ENCODE measurements at regions not wholly inside any gene's neighbourhood (a gene's known extent, or its start where the extent isn't known, plus 50 kb on each side); places are given as distances from the start of the nearest gene placed in this dataset.

DNA sequence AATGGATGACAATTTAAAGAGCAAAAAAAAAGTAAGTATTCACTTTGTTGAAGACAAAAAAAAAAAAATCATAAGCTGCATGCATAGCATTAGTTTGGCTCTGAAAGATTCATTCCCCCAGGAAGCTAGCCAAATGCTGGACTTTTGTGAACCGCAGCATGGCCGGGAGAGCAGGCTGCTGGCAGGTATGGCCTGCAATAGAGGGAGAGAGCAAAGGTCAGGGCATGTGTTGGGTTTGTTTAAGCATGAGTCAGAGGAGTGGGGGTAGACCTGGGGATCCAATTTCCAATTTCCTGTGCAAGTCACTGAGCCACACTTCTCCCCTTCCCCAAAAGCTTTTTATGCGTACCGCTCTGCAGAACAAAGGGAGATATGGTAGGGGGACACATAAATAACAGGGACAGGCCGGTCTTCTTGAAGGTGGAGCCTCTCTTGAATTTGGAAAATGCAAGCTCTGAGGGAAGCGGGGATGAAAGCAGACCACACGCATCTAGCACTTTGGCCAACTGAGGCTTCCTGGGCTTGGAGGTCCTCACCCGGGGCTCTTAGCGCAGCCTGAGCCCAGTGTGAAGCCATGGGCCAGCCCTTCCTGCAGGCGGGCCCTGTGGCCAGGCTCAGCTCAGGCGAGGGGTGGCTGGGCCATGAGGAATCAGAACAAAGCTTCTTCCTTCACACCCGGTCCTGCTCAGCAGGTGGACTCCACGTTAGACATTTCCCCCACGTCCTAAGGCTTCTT is 171.1 kb downstream of the TOMM20 start (continued):
- TF ChIP-seq, protein P1, sequence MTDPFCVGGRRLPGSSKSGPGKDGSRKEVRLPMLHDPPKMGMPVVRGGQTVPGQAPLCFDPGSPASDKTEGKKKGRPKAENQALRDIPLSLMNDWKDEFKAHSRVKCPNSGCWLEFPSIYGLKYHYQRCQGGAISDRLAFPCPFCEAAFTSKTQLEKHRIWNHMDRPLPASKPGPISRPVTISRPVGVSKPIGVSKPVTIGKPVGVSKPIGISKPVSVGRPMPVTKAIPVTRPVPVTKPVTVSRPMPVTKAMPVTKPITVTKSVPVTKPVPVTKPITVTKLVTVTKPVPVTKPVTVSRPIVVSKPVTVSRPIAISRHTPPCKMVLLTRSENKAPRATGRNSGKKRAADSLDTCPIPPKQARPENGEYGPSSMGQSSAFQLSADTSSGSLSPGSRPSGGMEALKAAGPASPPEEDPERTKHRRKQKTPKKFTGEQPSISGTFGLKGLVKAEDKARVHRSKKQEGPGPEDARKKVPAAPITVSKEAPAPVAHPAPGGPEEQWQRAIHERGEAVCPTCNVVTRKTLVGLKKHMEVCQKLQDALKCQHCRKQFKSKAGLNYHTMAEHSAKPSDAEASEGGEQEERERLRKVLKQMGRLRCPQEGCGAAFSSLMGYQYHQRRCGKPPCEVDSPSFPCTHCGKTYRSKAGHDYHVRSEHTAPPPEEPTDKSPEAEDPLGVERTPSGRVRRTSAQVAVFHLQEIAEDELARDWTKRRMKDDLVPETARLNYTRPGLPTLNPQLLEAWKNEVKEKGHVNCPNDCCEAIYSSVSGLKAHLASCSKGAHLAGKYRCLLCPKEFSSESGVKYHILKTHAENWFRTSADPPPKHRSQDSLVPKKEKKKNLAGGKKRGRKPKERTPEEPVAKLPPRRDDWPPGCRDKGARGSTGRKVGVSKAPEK (CRISPR knock-in tag; IDR thresholded peaks at IDR 0.05; ENCODE audit: borderline replicate concordance): no peak
- TF ChIP-seq HNRNPLL (IDR thresholded peaks at IDR 0.05; ENCODE audit: low read depth, low read length, poor library complexity, severe bottlenecking) (peak; percentile 32), ZNF615 (CRISPR knock-in tag; IDR thresholded peaks at IDR 0.05; ENCODE audit: borderline replicate concordance) (no peak), CENPX (CRISPR knock-in tag; IDR thresholded peaks at IDR 0.05) (no peak), ZNF260 (CRISPR knock-in tag; IDR thresholded peaks at IDR 0.05; ENCODE audit: borderline replicate concordance, low read depth) (no peak), ZNF543 (CRISPR knock-in tag; IDR thresholded peaks at IDR 0.05) (0 out of 2 replicates have a peak, but pooled peaks have one; percentile 56), REL (CRISPR knock-in tag; conservative IDR thresholded peaks at IDR 0.05) (no peak; the same call in 1 of the 2 replicates), ZNF17 (CRISPR knock-in tag; IDR thresholded peaks at IDR 0.05) (no peak), FOXJ3 (CRISPR knock-in tag; IDR thresholded peaks at IDR 0.05; ENCODE audit: borderline replicate concordance) (peak; percentile 78; the same call in 1 of the 2 replicates), NFYB (CRISPR knock-in tag; IDR thresholded peaks at IDR 0.05) (no peak), NR2F2 (IDR thresholded peaks at IDR 0.05; ENCODE audit: borderline replicate concordance, low read depth) (no peak), TARDBP (CRISPR knock-in tag; IDR thresholded peaks at IDR 0.05) (peak; percentile 92), MAF1 (CRISPR knock-in tag; IDR thresholded peaks at IDR 0.05; ENCODE audit: borderline replicate concordance) (no peak), ZNF839 (CRISPR knock-in tag; IDR thresholded peaks at IDR 0.05; ENCODE audit: borderline replicate concordance) (no peak; the same call in 1 of the 2 replicates), HDAC6 (IDR thresholded peaks at IDR 0.05; ENCODE audit: low read depth, low read length) (no peak), SUZ12 (IDR thresholded peaks at IDR 0.05; ENCODE audit: low read depth, low read length) (no peak)
- TF ChIP-seq, protein P2, sequence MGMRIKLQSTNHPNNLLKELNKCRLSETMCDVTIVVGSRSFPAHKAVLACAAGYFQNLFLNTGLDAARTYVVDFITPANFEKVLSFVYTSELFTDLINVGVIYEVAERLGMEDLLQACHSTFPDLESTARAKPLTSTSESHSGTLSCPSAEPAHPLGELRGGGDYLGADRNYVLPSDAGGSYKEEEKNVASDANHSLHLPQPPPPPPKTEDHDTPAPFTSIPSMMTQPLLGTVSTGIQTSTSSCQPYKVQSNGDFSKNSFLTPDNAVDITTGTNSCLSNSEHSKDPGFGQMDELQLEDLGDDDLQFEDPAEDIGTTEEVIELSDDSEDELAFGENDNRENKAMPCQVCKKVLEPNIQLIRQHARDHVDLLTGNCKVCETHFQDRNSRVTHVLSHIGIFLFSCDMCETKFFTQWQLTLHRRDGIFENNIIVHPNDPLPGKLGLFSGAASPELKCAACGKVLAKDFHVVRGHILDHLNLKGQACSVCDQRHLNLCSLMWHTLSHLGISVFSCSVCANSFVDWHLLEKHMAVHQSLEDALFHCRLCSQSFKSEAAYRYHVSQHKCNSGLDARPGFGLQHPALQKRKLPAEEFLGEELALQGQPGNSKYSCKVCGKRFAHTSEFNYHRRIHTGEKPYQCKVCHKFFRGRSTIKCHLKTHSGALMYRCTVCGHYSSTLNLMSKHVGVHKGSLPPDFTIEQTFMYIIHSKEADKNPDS (CRISPR knock-in tag; IDR thresholded peaks at IDR 0.05): no peak; the same call in 1 of the 2 replicates
- TF ChIP-seq, protein P3, sequence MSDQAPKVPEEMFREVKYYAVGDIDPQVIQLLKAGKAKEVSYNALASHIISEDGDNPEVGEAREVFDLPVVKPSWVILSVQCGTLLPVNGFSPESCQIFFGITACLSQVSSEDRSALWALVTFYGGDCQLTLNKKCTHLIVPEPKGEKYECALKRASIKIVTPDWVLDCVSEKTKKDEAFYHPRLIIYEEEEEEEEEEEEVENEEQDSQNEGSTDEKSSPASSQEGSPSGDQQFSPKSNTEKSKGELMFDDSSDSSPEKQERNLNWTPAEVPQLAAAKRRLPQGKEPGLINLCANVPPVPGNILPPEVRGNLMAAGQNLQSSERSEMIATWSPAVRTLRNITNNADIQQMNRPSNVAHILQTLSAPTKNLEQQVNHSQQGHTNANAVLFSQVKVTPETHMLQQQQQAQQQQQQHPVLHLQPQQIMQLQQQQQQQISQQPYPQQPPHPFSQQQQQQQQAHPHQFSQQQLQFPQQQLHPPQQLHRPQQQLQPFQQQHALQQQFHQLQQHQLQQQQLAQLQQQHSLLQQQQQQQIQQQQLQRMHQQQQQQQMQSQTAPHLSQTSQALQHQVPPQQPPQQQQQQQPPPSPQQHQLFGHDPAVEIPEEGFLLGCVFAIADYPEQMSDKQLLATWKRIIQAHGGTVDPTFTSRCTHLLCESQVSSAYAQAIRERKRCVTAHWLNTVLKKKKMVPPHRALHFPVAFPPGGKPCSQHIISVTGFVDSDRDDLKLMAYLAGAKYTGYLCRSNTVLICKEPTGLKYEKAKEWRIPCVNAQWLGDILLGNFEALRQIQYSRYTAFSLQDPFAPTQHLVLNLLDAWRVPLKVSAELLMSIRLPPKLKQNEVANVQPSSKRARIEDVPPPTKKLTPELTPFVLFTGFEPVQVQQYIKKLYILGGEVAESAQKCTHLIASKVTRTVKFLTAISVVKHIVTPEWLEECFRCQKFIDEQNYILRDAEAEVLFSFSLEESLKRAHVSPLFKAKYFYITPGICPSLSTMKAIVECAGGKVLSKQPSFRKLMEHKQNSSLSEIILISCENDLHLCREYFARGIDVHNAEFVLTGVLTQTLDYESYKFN (CRISPR knock-in tag; conservative IDR thresholded peaks at IDR 0.05): peak; percentile 98
- TF ChIP-seq, protein P4, sequence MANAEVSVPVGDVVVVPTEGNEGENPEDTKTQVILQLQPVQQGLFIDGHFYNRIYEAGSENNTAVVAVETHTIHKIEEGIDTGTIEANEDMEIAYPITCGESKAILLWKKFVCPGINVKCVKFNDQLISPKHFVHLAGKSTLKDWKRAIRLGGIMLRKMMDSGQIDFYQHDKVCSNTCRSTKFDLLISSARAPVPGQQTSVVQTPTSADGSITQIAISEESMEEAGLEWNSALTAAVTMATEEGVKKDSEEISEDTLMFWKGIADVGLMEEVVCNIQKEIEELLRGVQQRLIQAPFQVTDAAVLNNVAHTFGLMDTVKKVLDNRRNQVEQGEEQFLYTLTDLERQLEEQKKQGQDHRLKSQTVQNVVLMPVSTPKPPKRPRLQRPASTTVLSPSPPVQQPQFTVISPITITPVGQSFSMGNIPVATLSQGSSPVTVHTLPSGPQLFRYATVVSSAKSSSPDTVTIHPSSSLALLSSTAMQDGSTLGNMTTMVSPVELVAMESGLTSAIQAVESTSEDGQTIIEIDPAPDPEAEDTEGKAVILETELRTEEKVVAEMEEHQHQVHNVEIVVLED (CRISPR knock-in tag; IDR thresholded peaks at IDR 0.05; ENCODE audit: borderline replicate concordance): peak; percentile 46; the same call in 1 of the 2 replicates
